Activated CD8-positive, alpha-beta memory T cell treated with anti-CD3 and anti-CD28 coated beads, Interleukin-2, amount 50 U/mL, for 4 hours (primary cell): ENCODE measurements at regions not wholly inside any gene's neighbourhood (a gene's known extent, or its start where the extent isn't known, plus 50 kb on each side); places are given as distances from the start of the nearest gene placed in this dataset.

Experiments
- DNase-seq: peaks from one replicate; pipeline ENCODE4 v3.0.0-alpha.2; 2020

DNA sequence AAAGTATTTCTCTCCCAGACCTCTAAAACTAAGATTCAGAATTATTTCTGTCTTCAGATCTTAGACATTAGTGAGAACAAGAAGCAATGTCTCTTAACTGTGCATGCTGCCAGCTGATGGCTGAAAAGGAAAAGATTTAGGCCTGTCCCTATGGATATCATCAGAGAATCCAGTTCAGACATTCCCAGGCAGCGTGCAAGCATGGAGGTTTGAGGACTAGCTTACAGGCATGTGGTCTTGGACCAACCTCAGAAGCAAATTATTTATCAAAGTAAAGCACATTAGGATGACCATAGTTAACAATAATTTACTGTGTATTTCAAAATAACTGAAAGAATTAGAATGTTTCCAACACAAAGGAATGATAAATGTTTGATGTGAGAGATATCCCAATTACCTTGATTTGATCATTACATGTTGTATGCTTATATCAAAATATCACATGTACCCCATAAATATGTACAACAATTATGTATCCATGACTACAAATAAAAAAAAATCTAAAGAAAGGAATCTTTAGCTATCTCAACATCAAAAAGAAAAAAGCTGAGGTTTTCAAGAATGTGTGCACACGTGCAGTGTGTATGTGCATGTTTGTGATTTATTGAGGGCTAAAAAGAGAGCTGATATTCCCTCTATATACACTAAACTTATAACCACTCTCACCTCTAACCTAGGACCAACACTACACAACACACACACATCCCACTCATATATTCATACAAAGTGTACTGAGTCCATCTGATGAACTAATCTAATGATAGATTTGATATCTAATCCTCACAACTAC, 108.9 kb upstream of the THBS1 start:
- no peak for DNase-seq

DNA sequence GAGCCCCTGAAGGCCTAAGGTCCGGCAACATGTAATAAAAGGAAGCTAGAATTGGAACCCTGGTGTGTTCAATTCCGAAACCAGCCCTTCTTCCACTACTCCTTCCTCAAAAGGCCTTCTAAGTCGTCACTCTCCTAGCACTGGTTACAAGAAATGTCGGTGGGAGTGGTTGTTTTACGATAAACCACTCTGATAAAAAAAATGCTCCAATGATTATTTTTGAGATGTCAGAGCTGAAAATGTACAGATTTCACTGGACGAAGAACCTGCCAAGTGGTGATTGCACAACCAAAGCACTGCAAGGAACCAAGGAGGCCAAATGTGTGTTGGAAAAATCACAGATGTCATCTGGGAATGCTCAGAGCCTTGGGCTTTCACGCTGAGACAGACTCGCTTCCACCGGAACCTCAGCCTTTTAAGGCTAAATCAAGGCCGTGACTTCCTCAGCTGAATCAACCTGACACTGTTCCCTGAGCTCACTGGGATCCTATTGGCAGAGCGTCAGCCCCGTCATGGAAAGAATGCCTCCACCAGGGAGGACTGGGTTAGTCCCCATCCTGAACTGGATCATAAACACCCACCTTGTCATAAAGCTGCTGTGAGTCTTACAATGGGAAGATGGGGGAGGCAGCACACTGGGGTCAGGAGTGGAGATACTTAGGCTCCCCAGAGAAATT, 108.1 kb upstream of the THBS1 start:
- DNase-seq: no peak

- no peak for DNase-seq
Observed at GRCh38 chr15:39473298-39473947, 107.5 kb upstream of the THBS1 start.

- DNase-seq: no peak
Observed at GRCh38 chr15:39474657-39475056, 106.2 kb upstream of the THBS1 start.

DNA sequence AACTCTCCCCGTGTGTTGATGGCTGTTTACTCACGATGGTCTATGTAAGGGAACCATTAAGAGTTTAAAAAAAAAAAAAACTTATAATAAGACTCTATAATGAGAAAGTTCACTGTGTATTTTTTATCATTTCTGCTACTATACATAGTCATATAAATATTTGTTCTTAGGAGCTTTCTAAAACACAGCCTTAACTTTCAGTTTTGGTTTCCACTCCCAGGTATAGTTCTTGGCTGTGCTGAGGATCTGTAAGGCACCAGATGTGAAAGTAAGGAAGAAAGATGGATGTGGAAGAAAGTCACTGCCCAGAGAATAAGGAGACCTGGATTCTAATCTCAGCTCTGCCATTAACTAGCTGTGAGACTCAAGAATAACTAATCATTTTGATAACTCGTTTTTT, 101.9 kb upstream of the THBS1 start:
- DNase-seq: no peak

- no peak for DNase-seq
Observed at GRCh38 chr15:39479911-39480310, 101.0 kb upstream of the THBS1 start.

DNA sequence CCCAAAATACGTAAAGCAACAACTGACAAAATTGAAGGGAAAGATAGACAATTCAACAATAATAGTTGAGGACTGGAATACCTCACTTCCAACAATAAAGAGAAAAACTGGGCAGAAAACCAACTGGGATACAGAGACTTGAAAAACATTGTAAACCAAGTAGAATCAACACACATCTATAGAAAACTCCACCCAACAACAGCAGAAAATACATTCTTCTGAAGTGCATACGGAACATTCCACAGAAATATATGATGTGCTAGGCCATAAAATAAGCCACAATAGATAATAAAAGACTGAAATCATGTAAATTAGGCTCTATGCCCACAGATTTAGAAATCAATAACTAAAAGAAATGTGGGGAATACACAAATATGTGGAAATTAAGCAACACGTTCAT, 98.4 kb upstream of the THBS1 start:
- no peak for DNase-seq

DNA sequence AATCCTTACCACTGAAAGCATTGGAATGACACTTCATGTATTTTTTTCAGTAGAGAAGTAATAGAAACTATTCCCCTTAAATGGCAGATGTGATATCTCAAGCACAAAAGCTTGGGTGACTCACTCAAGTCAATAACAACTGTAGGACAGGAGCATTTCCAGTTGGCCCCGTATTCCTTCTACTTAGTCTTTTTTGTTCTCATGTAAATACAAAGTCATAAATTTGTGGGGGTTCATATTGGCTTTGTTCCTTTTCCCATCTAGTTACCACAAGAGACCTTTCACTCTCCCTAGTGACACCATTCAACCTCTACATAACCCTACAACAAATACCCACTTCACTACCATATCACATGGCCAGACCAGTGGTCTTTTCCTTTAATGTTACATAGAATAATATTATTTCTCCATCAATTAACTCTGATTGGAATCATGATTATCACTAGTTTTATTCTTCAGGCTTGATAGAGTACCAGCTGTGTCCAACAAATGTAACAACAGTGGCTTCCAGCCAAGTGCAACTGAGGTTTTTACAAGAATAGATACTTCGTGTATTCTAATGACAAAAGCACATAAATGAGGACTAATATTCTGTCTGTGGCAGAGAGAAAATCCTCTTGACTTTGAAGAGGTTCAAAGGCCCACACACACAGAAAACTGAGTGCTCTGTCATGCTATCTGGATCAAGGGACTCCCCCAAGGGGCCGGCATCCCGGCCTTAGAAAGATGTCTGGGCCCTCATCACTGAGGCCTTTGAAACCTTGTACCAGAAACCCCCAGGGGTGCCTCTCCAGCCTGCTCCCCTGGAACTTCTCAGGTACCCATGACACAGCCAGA, 94.0 kb upstream of the THBS1 start:
- DNase-seq: no peak

GRCh38 chr15:39487458-39487735, 93.5 kb upstream of the THBS1 start:
- DNase-seq: no peak

DNA sequence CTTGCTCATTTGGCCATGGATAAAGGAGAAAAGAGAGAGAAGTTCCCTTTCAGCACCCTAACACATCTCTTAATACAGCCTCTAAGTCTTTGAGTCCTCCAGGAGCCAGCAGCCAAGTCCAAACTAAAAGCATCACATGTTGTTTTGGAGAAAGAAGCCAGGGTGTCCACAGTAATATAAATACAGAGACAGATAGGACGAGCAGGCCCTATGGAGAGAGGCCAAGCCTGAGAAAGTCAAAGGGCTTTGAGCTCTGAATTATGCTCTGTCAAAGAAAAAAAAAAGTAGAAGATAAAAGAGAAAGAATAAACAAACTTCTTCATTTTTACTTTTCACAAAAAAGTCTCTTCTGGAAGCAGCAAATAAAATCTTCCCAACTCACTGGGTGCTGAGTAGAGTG, 92.4 kb upstream of the THBS1 start:
- DNase-seq: no peak

DNA sequence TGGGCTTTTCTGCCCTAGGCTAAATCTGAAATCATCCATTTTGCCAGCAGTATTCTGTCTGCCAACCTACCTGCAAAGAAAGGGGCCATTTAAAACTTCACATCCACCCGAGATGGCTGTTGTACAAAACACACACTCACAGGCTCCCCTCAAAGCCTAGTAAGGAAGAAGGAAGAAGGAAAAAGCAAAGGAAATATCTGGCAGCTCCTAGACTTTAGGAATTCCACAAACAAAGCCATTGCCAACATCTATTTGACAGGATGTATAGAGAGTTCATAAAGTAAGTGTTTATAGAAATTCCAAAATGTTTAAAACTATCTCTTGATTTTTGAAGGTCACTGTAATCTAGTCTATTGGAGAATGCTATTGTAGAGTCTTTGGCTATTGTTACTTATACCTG, 91.9 kb upstream of the THBS1 start:
- DNase-seq: no peak

- no peak for DNase-seq
Observed at GRCh38 chr15:39491115-39491885, 89.6 kb upstream of the THBS1 start.

DNA sequence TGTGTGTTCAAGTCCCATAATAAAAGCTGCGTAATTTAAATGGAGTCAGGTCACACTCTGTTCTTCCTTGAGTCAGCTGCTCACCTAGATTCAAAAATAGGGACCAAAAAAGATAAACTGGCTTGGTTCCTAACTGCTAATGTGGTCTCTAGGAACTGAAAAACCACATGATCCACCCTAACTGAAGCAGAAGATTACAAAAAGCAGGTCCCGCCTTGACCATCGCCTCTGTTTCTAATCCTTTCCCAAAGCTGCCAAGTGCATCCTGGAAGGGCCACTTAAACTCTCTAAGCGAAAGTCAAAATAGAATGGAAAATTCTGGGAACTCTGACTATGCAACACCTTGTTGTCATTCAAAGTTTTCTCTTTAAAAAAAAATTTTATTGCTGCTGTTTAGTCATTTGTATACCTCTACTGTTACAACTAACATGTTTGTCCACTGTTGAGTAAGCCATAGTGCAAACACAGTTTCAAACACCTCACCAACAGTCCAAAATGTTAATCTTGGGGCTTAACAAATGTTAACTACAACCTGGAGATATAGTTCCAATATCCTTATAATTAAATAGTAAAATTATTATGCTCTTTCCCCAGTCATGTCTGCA, 88.9 kb upstream of the THBS1 start:
- DNase-seq: no peak

- DNase-seq: no peak
Observed at GRCh38 chr15:39493424-39494067, 87.3 kb upstream of the THBS1 start.

DNA sequence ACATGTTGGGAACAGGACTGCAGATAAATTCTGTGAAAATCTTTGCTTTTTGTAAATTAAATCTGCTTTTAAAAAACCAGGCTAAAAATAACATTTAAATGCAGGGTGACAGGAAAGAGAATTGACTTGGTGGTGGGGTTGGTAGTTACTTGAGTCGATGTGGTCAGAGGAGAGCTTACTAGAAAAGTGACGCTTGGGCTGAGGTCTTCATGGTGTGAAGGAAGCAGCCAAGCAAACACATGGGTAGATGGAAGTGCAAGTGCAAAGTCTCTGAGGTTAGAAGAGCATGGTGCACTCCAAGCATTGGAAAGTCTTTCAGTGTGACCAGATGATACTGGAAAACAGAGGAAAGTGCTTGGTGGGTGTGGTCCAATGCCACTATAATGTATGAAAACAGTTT, 86.4 kb upstream of the THBS1 start:
- no peak for DNase-seq

DNA sequence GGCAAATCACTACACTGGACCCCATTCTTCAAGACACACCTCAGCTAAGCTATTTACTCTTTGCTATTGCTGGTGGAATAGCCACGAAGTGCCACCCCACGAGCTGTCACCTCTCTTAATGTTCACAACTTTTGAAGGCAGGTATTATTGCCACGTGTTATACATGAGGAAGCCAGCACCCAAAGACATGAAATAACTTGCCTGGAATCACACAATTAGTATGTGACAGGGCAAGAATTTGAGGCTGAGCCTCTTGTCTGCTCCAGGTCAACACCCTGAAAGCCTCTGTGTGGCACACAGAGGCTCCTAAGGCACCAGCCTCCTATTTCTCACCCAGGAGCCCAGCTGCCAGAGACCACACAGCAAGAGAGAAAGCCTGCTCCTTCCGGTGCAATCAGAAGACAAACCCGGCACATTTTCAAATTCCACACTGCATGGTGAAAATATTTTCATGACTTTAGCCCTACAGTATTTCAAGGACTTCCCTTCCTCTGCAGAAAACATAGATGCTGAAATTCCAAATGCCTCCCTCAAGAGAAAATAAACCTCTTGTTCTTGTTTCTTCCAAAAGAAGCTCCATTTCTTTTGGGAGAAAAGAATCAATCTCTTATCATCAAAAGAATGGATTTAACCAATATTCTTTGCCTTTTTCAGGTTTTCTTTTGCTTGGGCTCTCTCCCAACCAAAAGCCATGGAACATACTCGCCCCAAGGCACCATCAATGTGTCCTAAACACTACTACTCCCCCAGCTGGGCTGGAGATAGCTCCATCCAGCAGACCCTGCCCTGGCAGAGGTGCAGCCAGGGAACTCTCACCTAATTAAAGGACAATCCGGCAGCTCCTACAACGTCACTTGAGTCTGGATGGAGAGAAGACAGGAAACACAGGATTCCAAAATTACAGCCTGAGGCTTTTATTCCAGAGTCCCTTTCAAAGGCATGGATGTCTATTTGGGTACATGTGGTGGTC, 84.7 kb upstream of the THBS1 start:
- no peak for DNase-seq

DNA sequence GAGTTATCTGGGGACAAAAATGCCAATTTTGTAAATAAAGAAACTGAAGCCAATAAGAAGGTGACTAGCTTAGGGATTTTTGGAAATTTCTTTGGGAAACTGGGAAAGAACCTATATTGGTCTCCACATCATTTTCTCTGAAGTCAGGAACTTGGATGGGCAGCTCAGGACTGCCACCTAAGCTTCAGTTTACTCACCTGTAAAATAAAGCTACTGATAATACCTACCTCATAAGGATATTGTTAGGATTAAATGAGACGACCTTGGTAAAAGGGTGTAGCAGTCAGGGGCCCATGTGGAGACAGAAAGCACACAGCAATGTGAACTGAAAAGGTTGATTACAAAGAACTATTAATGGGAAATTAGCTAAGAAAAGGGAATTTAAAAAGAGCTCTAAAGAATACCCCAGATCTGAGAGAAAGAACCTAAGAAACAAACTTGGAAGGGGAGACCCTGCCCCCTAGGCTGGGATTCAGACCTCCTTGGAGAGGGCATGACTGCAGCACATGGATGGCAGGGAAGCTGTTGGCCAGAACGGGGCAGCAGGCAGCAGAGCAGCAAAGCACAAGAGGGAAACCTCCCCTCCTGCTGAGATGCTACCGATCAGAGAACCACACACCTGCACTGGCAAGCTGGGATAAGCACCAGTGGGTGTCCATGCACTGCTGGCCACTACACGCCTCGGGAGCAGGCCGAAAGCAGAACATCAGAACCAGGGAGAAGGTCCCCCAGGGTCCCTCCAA, 83.7 kb upstream of the THBS1 start:
- DNase-seq: no peak

DNA sequence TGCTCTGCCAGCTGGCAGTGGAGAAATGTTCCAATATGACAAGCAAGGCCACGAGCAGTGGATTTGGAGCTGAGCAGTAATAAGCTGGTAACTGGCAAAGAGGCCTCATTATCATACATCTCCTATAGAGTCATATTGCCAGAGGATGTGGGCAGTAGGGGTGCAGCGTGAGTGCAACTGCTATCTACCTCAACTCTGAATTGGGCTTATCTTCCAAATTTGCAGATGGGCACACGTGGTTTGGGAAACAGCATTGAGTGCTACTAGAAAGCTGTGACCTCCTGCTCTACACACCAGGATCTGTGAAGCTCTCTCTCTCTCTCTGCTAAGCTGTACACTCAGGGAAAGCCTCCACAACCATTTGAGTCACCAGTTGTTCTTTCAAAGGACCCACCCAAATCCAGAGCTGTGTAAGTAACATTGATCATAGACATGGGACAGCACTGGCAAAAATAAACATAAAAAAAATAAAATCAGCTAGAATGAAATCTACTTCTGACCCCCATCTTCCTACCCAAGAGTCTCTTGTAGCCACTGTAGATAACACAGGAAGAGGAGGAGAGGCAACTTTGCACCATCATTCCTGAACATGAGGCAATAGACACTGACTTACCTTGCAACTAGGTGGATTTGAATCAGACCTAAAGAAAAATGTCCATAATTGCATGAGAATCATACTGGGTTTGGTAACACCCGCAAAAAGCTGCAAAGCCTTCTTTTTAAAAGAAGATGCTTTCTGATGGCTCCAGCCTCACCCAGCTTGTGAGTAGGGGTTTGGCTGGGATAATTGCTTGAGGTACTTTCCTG, 82.9 kb upstream of the THBS1 start:
- DNase-seq: no peak

- DNase-seq: no peak
Observed at GRCh38 chr15:39498629-39499028, 82.2 kb upstream of the THBS1 start.
